ENCODE measurements at regions not wholly inside any gene's neighbourhood (a gene's known extent, or its start where the extent isn't known, plus 50 kb on each side); places are given as distances from the start of the nearest gene placed in this dataset.

DNA sequence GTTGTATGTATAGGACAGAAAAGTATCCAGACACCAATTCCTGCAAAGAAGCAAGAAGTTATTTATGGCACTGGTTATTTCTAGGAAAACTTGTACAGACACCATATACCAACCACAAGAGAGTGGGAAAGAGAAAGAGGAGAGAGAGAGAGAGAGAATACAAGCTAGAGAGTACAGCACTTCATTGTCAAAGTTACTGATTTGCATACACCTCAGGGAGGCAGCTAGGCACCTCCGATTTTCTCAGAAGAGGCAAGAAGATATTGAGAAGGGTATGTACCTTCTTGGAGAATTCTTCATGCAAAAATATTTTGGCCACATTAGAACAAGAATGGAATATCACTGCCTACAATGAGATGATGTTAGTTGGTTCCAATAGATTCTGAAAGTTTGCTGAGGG lies 333.9 kb upstream of the PIK3C3 start:
- TF ChIP-seq CTCF (conservative IDR thresholded peaks at IDR 0.05 in 1 of 2, IDR thresholded peaks at IDR 0.05 in 1 of 2; ENCODE audit: extremely low read depth in 1 of 2, insufficient read depth in 1 of 2, low read depth in 1 of 2, low read length in 2 of 2): no peak
- no peak for TF ChIP-seq EZH2 (IDR thresholded peaks at IDR 0.05; ENCODE audit: borderline replicate concordance, low read length)
